HG02973 (cell line): ENCODE measurements at regions not wholly inside any gene's neighbourhood (a gene's known extent, or its start where the extent isn't known, plus 50 kb on each side); places are given as distances from the start of the nearest gene placed in this dataset.
"Not testable (repeated sequence)": the region's sequence is repeated elsewhere in the genome, so short reads cannot be mapped to it uniquely, and the experiment has no call there.

ENCODE experiments used
- ATAC-seq: cut with Tn5 transposase; IDR thresholded peaks from one replicate; pipeline ENCODE4 v1.9.1; 2021; ENCODE audit warnings: moderate library complexity; ENCODE audit not compliant: unreplicated experiment

DNA sequence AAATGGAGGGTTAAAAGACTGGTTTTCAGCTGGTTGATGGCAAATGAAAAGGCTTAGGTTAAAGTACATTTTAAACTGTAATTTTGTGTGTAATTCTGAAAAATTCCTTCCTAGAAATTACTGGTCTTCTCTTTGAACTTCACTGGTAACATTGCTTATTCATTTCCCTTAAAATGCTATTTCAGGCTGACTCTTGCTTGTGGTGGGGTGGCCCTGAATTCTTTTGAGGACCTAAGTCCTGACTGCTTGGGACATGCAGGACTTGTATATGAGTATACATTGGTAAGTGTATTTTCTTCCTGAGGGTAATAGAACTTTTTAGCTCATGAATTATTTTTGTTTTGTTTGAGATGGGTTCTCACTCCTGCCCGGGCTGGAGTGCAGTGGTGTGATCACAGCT lies 63.0 kb upstream of the ERV3-1 start:
- ATAC-seq = not testable (repeated sequence)

DNA sequence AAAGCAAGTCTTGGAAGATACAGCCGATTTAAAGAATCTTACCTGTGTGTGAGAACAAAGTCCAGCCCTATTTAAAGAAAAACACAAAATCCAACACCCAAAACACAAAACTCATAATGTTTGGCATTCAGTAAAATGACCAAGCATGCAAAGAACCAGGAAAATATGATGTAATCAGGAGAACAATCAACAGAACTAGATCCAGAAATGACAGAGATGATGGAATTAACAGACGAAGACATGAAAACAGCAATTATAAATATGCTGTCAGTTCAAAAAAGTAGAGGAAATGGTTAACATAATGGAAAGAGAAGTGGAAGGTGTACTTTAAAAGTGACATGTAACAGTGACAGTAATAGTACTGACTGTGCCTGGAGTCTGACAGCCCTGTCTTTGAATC lies 56.1 kb upstream of the ERV3-1 start:
- ATAC-seq = not testable (repeated sequence)

DNA sequence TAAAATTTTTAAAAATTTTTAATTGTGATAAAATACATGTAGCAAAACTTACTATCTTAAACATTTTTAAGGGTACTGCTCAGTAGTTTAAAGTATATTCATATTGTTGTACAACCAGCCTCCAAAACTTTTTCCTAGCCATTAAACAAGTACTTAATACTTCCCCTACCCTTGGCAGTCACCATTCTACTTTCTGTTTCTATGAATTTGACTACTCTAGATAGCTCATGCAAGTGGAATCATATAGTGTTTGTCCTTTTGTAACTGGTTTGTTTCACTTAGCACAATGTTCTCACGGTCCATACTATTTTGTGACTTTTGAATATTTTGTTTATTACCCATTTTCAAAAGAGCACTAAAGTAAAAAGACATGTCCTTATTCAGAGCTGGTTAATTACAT lies 52.8 kb upstream of the ERV3-1 start:
- ATAC-seq = not testable (repeated sequence)
